AG09309 (cell line): ENCODE measurements at regions not wholly inside any gene's neighbourhood (a gene's known extent, or its start where the extent isn't known, plus 50 kb on each side); places are given as distances from the start of the nearest gene placed in this dataset.

Experiments used
- DNase-seq: peaks from one replicate; pipeline ENCODE4 v3.0.0-alpha.2; 2010; ENCODE audit warnings: low read depth
- H3K4me3 ChIP-seq: 2 replicates; pipeline ENCODE4 v1.5.1; 2011; ENCODE audit warnings: mild to moderate bottlenecking, low read depth, low read length, moderate library complexity; ENCODE audit not compliant: control insufficient read depth
- CTCF ChIP-seq: IDR thresholded peaks from 2 replicates; pipeline ENCODE4 v1.5.1; 2011; ENCODE audit warnings: mild to moderate bottlenecking, low read depth, low read length, inconsistent platforms; ENCODE audit not compliant: insufficient read depth, control insufficient read depth; ENCODE audit errors: missing control alignments

- no peak overlapping the region for H3K4me3 ChIP-seq
- no peak for DNase-seq
- no peak for TF ChIP-seq CTCF
These were observed 88.5 kb upstream of the ADRA2C start for GRCh38 chr4:3677748-3678070.

- no peak for DNase-seq
- no peak for TF ChIP-seq CTCF
- no peak overlapping the region for H3K4me3 ChIP-seq
These were observed 89.1 kb upstream of the ADRA2C start for GRCh38 chr4:3676907-3677747.

GRCh38 chr4:3676196-3676595 lies 90.0 kb upstream of the ADRA2C start:
- H3K4me3 ChIP-seq: no peak overlapping the region
- no peak for DNase-seq
- TF ChIP-seq CTCF: no peak

- no peak overlapping the region for H3K4me3 ChIP-seq
- no peak for DNase-seq
- TF ChIP-seq CTCF: no peak
These were observed 90.7 kb upstream of the ADRA2C start for GRCh38 chr4:3675251-3676115.

GRCh38 chr4:3674479-3674851 lies 91.7 kb upstream of the ADRA2C start:
- DNase-seq: no peak
- H3K4me3 ChIP-seq: no peak overlapping the region
- TF ChIP-seq CTCF: no peak

- no peak overlapping the region for H3K4me3 ChIP-seq
- no peak for DNase-seq
- no peak for TF ChIP-seq CTCF
These were observed 92.3 kb upstream of the ADRA2C start for GRCh38 chr4:3673716-3674478.
